NCI-H2107 (cell line): ENCODE measurements at regions not wholly inside any gene's neighbourhood (a gene's known extent, or its start where the extent isn't known, plus 50 kb on each side); places are given as distances from the start of the nearest gene placed in this dataset.
"Not testable (repeated sequence)": the region's sequence is repeated elsewhere in the genome, so short reads cannot be mapped to it uniquely, and the experiment has no call there.

Experiments
- DNase-seq: peaks from one replicate; lab custom pipeline; 2025; lab: John Stamatoyannopoulos, UW

GRCh38 chr13:71382285-71382684 lies 484.7 kb downstream of the DACH1 start:
- no peak for DNase-seq

GRCh38 chr13:71380191-71380590 lies 486.8 kb downstream of the DACH1 start:
- no peak for DNase-seq

GRCh38 chr13:71378961-71379905 lies 487.8 kb downstream of the DACH1 start:
- DNase-seq = no peak

- DNase-seq = no peak
Measured at GRCh38 chr13:71374471-71375049, 492.4 kb downstream of the DACH1 start.

- no peak for DNase-seq
Measured at GRCh38 chr13:71368336-71368735, 498.7 kb downstream of the DACH1 start.

- DNase-seq = no peak
Measured at GRCh38 chr13:71360041-71360440, 507.0 kb downstream of the DACH1 start.

GRCh38 chr13:71359641-71360040 lies 507.4 kb downstream of the DACH1 start:
- DNase-seq = no peak

- no peak for DNase-seq
Measured at GRCh38 chr13:71358218-71358617, 508.8 kb downstream of the DACH1 start.

GRCh38 chr13:71355010-71355409 lies 512.0 kb downstream of the DACH1 start:
- DNase-seq = no peak

- DNase-seq = no peak
Measured at GRCh38 chr13:71350886-71351285, 516.1 kb downstream of the DACH1 start.

- DNase-seq = not testable (repeated sequence)
Measured at GRCh38 chr13:71345856-71346255, 521.1 kb downstream of the DACH1 start.

- no peak for DNase-seq
Measured at GRCh38 chr13:71339736-71340135, 527.3 kb downstream of the DACH1 start.

- no peak for DNase-seq
Measured at GRCh38 chr13:71339005-71339404, 528.0 kb downstream of the DACH1 start.

GRCh38 chr13:71338070-71338469 lies 528.9 kb downstream of the DACH1 start:
- no peak for DNase-seq

GRCh38 chr13:71327266-71327665 lies 539.7 kb downstream of the DACH1 start:
- DNase-seq = no peak

- no peak for DNase-seq
Measured at GRCh38 chr13:71325556-71325955, 541.4 kb downstream of the DACH1 start.

GRCh38 chr13:71323266-71323665 lies 543.7 kb downstream of the DACH1 start:
- DNase-seq = no peak

- DNase-seq = no peak
Measured at GRCh38 chr13:71320452-71320851, 546.6 kb downstream of the DACH1 start.

- DNase-seq = no peak
Measured at GRCh38 chr13:71316792-71317363, 550.1 kb downstream of the DACH1 start.

GRCh38 chr13:71312923-71313322 lies 554.1 kb downstream of the DACH1 start:
- no peak for DNase-seq

GRCh38 chr13:71309905-71310304 lies 557.1 kb downstream of the DACH1 start:
- no peak for DNase-seq

GRCh38 chr13:71306821-71307220 lies 560.2 kb downstream of the DACH1 start:
- no peak for DNase-seq

- no peak for DNase-seq
Measured at GRCh38 chr13:71304861-71305260, 562.1 kb downstream of the DACH1 start.
